GM21529 (cell line): ENCODE measurements at regions not wholly inside any gene's neighbourhood (a gene's known extent, or its start where the extent isn't known, plus 50 kb on each side); places are given as distances from the start of the nearest gene placed in this dataset.
"Not testable (repeated sequence)": the region's sequence is repeated elsewhere in the genome, so short reads cannot be mapped to it uniquely, and the experiment has no call there.

Experiments
- ATAC-seq: cut with Tn5 transposase; IDR thresholded peaks from one replicate; pipeline ENCODE4 v1.9.1; 2021; ENCODE audit not compliant: unreplicated experiment

- no peak for ATAC-seq
These were observed 366.8 kb upstream of the GBE1 start for GRCh38 chr3:82128271-82128670.

GRCh38 chr3:82122554-82123345 is 361.3 kb upstream of the GBE1 start:
- ATAC-seq: no peak

- no peak for ATAC-seq
These were observed 353.1 kb upstream of the GBE1 start for GRCh38 chr3:82114589-82114988.

DNA sequence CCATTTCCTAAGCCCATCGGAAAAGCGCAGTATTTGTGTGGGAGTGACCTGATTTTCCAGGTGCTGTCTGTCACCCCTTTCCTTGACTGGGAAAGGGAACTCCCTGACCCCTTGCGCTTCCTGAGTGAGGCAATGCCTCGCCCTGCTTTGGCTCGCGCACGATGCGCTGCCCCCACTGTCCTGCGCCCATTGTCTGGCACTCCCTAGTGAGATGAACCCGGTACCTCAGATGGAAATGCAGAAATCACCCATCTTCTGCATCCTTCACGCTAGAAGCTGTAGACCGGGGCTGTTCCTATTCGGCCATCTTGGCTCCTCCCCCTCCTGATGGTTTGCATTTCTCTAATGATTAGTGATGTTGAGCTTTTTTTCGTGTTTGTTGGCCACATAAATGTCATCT is 349.3 kb upstream of the GBE1 start:
- not testable (repeated sequence) for ATAC-seq

DNA sequence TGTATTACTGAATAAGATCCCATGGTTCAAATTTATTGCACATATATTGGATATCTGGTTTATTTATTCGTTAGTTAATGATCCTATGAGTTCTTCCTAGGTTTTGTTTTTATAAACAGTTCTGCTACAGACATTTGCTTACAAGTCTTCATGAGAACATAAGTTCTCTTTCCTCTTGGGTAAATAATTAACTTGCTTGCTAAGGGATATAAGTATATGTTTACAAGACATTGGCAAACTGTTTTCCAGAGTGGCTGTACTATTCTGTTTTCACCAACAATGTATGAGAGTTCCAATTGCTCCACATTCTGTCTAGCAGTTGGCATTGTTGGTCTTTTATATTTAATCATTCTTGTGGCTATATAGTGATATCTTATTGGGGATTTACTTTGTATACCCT is 341.8 kb upstream of the GBE1 start:
- no peak for ATAC-seq

DNA sequence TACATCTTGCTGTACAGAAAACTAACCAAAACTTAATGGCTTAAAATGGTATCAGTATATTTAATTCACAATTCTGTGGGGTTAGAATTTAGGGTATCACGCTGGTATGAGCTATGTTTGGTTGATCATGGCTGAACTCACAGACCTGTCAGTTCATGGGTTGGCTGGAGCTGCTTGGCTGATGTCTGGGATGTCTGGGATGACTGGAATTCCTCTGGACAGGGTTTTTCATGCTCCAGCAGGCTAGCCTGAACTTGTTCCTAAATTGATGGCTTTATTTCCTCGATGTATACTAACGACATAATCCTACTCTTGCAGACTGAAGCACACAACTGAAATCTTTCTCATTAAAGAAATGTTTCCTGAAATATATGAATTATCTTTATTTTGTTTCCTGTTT is 338.9 kb upstream of the GBE1 start:
- no peak for ATAC-seq

DNA sequence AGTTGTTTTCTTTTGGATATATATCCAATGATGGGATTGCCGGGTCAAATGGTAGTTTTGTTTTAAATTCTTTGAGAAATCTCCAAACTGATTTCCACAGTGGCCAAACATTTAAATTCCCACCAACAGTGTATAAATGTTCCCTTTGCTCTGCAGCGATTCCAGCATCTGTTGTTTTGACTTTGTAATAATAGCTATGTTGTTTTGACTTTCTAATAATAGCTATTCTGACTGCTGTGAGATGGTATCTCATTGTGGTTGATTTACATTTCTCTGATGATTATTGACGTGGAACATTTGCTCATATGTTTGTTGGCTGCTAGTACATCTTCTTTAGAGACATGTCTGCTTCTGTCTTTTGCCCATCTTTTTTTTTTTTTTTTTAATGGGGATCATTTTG is 332.2 kb upstream of the GBE1 start:
- ATAC-seq: no peak

- peak; percentile 76 for ATAC-seq
These were observed 327.3 kb upstream of the GBE1 start for GRCh38 chr3:82088749-82089148.

DNA sequence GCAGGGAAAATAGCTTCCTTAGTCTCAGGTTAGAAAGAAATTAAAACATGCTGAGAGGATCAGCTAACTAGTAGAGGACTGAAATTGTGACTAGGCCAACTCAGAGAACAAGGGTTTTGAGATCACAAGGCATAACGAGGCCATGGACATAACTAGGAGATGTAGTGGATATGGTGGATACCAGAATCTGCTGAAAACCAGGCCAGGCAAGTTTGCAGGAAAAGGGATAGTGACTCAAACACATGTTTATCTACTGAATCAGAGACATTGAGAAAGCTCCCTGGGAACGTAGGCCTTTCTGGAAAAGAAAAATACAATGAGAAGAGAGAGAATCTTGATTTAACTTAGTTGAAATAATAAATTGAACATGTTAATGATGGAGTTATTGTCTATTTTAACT is 326.5 kb upstream of the GBE1 start:
- no peak for ATAC-seq

DNA sequence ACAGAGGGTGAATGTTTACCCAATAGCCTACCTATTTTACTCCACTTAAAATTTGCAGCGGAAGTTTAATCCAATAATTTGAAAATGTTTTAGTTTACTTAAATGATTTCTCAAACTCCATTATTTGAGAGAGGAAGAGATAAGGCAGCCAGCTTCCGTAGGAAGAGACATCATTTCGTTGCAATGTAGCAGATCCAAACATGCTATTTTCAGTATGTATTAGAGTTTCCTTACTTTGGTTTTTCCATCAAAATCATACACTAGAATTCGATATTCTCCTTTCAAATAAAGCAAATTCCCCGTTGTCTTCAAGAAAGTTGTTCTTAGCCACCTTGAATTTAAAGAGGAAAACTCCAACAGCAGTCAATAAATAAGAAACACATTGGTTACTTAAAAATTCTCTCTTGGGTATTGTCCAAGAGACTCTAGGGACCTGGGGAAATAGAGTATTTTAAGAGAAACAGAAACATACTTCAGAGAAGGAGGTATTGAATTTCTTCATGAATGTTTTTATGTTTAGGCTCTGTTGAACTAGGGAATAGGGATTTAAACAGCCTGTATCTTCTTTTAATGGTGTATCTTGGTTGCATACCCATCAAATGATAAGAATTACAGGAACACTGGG is 324.5 kb upstream of the GBE1 start:
- no peak for ATAC-seq

DNA sequence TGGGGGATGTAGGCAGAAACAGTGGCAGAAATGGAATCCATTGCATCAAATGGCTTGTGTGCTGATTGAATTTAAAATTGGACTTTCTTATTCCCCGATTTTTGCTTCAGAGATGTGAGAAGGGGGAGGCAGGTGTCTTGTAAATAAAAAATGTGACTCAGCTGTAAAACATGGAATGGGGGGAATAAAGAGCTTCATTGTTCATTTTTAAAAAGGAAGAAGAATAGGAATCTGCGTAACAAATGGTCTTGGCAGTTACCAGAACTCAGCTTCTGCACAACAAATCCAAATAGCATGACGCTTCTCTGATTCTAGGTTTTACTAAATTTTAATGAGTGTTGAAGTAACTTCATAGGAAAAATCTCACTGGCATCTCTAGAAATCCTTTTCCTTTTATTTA is 323.9 kb upstream of the GBE1 start:
- no peak for ATAC-seq

- ATAC-seq: no peak
These were observed 323.4 kb upstream of the GBE1 start for GRCh38 chr3:82084824-82085223.

GRCh38 chr3:82082796-82083195 is 321.4 kb upstream of the GBE1 start:
- no peak for ATAC-seq

- ATAC-seq: no peak
These were observed 319.9 kb upstream of the GBE1 start for GRCh38 chr3:82081351-82081750.

GRCh38 chr3:82080792-82081191 is 319.3 kb upstream of the GBE1 start:
- ATAC-seq: no peak

DNA sequence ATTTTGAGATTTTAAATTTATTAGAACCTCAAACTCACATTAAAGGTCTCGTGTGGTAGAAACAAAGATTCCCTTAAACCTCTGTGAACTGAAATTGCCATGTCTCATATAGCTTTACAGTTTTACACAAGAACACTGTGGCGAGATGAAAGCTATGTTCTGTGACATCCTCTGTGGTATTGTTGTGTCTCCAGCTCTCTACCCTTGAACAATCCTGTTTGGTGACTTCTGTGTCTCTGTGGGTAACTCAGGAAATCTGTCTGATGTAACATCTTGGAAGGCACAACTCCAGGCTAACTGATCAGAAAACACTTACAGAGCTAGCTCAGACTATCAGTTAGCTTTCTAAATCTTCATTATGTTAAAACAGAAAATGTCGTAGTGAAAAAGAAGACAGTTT is 318.8 kb upstream of the GBE1 start:
- ATAC-seq: peak; percentile 37

GRCh38 chr3:82079335-82079890 is 318.0 kb upstream of the GBE1 start:
- no peak for ATAC-seq

GRCh38 chr3:82078246-82078645 is 316.8 kb upstream of the GBE1 start:
- ATAC-seq: peak; percentile 40

GRCh38 chr3:82067420-82067819 is 306.0 kb upstream of the GBE1 start:
- no peak for ATAC-seq

DNA sequence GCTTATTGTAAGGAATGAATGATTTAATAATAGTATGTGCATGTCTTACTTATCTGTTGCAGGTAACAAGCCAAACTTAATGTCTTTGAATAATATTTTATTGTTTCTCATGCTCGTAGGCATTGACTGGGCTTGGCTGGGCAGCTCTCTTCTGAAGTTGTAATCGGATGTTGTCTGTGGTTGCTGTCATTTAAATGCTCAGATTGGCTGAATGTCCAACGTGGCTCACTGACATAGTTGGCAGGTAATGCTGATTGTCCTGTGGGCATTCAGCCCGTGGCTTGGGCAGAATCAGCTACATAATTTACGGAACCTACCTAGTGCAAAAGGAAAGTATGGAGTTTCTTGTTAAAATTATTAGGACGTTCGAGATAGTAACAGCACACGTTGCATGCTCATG is 297.4 kb upstream of the GBE1 start:
- ATAC-seq: no peak

- ATAC-seq: no peak
These were observed 294.3 kb upstream of the GBE1 start for GRCh38 chr3:82055792-82056191.

DNA sequence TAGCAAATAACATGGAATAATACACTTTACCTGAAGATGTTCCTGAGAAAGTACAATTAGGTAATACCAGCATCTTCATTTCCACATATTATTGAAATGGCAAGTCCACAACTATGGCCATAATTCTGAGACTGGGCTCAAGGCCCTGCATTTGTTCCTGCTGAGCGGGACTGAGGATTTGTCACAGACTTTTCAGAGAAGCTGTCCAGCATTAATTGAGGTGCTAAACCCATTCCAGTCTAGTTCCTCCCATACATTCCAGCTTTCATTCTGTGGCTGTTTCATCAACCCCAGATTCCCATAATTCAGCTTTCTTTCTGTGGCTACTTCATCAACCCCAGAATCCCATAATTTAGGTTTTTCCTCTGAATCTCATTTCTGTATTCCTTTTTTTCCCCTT is 293.4 kb upstream of the GBE1 start:
- ATAC-seq: no peak
